Mesodermal cell (in vitro differentiated cells): ENCODE measurements at regions not wholly inside any gene's neighbourhood (a gene's known extent, or its start where the extent isn't known, plus 50 kb on each side); places are given as distances from the start of the nearest gene placed in this dataset.

Source experiments
- H3K27ac ChIP-seq: 2 replicates; pipeline ENCODE4 v1.7.0; 2013; ENCODE audit warnings: mild to moderate bottlenecking, low read depth, low read length, moderate library complexity; ENCODE audit not compliant: severe bottlenecking
- H3K36me3 ChIP-seq: 2 replicates; pipeline ENCODE4 v1.7.1; 2013; ENCODE audit warnings: mild to moderate bottlenecking, low read length, moderate library complexity; ENCODE audit not compliant: control insufficient read depth, insufficient read depth
- H3K4me1 ChIP-seq: one replicate; pipeline ENCODE4 v1.7.1; 2013; ENCODE audit warnings: mild to moderate bottlenecking, low read length; ENCODE audit not compliant: insufficient read depth, control insufficient read depth, poor library complexity, severe bottlenecking
- H3K4me3 ChIP-seq: 2 replicates; pipeline ENCODE4 v1.7.0; 2013; ENCODE audit warnings: low read length, control low read depth, mild to moderate bottlenecking; ENCODE audit not compliant: insufficient read depth, poor library complexity, severe bottlenecking; ENCODE audit errors: extremely low read depth
- H3K9me3 ChIP-seq: 2 replicates; pipeline ENCODE4 v1.7.1; 2013; ENCODE audit warnings: mild to moderate bottlenecking, low read length, moderate library complexity; ENCODE audit not compliant: control insufficient read depth
- WGBS, 2 experiments: methylation state at CpG; one replicate each; pipeline ENCODE4 v1.1.5; 2013; ENCODE audit warnings: missing lambda C conversion rate in 2 of 2; ENCODE audit not compliant: insufficient coverage in 2 of 2; 5-methylcytosine and 5-hydroxymethylcytosine counted together

DNA sequence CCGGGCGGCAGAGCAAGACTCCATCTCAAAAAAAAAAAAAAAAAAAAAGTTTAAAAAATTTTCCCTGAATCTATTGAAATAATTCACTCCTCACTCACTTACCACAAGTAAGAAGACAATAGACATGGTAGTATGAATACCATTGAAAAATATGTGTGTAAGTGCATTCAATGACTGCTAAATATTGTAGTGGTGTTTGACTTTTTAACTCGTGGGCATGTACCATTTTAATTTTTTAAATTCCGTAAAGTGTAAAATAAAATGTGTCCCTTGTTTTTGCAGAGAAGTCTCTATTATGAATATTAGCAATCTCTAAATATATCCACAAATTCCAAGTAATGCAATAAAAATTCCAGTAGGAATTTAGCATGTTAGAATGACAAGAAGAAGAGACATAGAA, 134.1 kb downstream of the COPS8 start:
- Histone ChIP-seq H3K4me3 (no peak overlapping the region), H3K9me3 (no peaks in the 10 kb centered on the region), H3K4me1 (no peaks in the 10 kb centered on the region), H3K27ac (no peak overlapping the region), H3K36me3 (no peaks in the 10 kb centered on the region)
- 80% methylated on average over 1 of the region's 4 CpGs; no CpG with 5 or more reads in 1 of the 2 experiments for WGBS, 2 experiments

DNA sequence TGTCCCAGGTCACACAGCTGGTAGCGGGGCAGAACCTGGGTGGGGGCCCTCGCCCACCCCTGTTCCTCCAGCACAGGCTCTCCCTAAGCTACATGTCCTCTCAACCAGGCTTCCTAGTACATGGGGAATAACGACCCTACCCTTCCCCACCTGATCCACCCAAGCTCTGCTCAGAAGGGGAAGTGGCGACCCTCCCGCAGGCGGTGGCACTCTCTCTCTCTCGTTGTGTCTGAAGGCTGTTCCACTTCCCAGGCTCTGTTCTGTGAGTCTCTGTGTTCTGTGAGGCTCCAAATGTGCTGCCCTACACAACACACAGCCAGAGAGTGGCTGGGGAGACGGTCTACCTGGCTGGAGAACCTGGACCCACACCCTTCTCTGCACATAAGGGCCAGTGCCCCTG, 135.8 kb downstream of the COPS8 start:
- H3K9me3 ChIP-seq: no peaks in the 10 kb centered on the region
- H3K4me3 ChIP-seq: no peak overlapping the region
- WGBS, 2 experiments: 88 to 92% methylated on average over 6 to 7 of the region's 8 CpGs
- no peaks in the 10 kb centered on the region for H3K4me1 ChIP-seq
- H3K27ac ChIP-seq: no peak overlapping the region
- no peaks in the 10 kb centered on the region for H3K36me3 ChIP-seq

DNA sequence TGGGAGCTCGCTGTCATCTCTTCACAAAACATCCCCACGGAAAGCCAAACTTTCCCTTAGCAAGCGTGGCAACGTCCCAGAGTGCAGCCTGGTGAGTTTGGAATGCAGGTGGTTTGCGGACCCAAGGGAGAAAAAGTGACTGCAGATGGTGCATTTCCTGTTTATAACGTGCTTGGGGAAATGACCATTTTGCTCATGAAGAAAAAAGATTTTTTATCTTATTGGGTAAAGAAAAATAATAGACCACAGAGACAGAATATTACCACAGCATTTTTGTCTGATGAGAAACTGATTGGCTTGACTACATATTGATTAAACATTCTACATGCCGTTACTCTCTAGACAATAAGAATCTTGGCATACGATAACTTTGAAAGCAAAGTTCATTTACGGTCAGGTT, 136.5 kb downstream of the COPS8 start:
- no peaks in the 10 kb centered on the region for H3K36me3 ChIP-seq
- H3K4me3 ChIP-seq: no peak overlapping the region
- WGBS, 2 experiments: 90 to 92% methylated on average over 4 to 6 of the region's 9 CpGs
- no peaks in the 10 kb centered on the region for H3K9me3 ChIP-seq
- H3K4me1 ChIP-seq: no peaks in the 10 kb centered on the region
- no peak overlapping the region for H3K27ac ChIP-seq

DNA sequence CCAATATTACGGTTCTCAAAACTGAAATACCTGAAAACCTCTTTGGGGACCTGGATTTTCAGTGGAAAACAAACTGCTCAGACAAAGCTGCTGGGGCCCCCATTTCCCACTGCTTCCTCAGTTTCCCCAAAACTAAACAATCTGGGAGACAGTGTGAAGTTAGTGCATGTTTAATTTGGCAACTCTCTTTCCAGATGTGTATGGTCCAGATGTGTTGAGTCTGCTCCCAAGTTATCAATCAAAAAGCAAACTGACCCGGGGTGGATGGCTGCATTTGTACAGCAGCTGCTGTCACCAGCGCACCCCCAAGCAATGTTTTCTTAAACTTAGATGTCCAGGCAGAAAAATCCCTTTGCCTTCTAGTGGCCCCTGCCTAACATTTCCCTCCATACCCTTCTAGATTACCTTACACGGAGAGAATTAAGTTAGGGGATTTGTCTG, 136.9 kb downstream of the COPS8 start:
- Histone ChIP-seq H3K27ac (no peak overlapping the region), H3K9me3 (no peaks in the 10 kb centered on the region), H3K36me3 (no peaks in the 10 kb centered on the region), H3K4me1 (peaks cover 3% of the 10 kb centered on the region), H3K4me3 (no peak overlapping the region)
- WGBS, 2 experiments: 100% methylated on average over 2 to 3 of the region's 4 CpGs

DNA sequence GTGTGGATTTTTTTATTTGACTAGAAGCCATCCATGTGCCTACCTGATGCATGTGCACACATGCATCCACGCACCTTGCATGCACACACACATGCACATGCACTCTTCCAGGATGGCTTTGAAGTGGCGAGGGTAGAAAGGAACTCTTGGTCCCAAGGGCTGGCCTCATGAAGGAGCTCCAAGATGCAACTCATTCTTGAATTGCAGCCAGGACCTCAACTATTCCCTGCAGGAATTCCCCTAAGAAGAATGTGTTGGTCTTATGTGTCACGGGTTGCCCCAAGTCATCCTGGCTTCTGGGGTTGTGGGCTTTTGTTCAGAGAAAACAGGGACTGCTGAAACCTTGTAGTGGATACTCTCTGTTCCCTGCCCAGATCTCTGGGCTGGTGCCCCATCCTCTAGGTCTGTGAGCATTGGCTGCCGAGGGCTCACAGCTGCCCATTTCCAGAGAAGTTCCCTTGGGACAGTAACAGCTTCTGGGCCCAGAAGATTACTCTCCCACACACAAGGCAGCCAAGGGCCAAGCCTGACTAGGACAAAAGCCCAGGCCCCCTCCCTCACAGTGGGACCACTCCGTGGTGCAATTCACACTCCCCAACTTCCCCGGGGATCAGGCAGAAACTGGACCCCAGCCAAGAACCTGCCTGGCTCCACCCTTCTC, 137.6 kb downstream of the COPS8 start:
- H3K4me1 ChIP-seq: peaks cover 9% of the 10 kb centered on the region
- no peak overlapping the region for H3K27ac ChIP-seq
- 77 to 81% methylated on average over 4 to 5 of the region's 6 CpGs for WGBS, 2 experiments
- no peaks in the 10 kb centered on the region for H3K36me3 ChIP-seq
- no peaks in the 10 kb centered on the region for H3K9me3 ChIP-seq
- H3K4me3 ChIP-seq: no peak overlapping the region

DNA sequence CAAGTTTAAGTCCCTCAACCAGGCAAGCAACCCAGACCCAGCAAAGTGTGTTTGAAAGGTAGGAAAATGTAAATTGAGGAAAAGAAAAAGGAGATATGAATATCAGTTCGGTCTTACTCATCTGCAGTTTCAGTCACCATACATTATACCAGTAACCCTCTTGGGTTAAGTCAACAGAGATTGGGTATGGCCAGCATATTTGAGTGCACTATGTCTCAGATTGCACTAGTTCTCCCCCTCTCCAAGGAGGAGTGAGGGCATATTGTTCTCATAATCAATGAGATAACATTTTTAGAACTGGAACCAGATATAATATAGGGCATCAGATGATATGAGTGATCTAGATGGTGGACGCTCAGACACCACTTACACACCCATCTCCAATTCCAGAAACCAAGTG, 141.5 kb downstream of the COPS8 start:
- no peaks in the 10 kb centered on the region for H3K36me3 ChIP-seq
- peaks cover 14% of the 10 kb centered on the region for H3K4me1 ChIP-seq
- H3K9me3 ChIP-seq: no peaks in the 10 kb centered on the region
- WGBS, 2 experiments: 100% methylated on average over 1 of the region's 2 CpGs; no CpG with 5 or more reads in 1 of the 2 experiments
- H3K27ac ChIP-seq: peak overlapping the region; percentile 29
- no peak overlapping the region for H3K4me3 ChIP-seq

DNA sequence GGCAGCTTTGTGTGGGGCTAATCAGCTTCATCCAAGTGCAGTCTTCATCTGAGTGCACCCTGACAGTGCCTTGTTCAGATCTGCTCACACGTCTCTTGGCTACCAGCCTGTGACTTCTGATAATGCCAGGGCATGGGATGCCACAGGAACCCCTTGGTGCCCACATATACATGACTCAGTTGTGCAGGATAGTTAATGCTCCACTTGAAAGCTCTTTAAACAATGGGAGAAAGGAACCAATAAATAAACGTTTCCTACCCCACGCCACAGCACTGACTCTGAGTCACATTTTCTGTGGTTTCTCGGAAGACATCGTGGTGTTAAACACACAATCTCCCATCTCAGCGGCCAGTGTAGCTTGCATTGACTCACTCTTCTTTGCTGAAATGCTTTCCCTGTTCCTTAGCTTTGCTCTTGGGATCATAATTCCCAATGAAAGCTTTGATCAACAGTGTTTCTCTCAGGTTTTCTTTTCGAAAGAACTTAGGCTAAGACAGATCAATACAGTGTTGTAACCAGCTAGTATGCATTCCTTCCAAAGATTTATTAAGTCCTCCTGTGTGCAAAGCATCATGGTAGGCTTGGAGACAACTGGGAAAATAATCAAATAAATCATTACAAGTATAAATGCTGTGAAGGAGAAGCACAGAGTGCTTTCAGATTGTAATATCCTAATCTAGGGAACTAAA, 142.0 kb downstream of the COPS8 start:
- Histone ChIP-seq H3K27ac (peak overlapping the region; percentile 38), H3K4me1 (peaks cover 14% of the 10 kb centered on the region)

DNA sequence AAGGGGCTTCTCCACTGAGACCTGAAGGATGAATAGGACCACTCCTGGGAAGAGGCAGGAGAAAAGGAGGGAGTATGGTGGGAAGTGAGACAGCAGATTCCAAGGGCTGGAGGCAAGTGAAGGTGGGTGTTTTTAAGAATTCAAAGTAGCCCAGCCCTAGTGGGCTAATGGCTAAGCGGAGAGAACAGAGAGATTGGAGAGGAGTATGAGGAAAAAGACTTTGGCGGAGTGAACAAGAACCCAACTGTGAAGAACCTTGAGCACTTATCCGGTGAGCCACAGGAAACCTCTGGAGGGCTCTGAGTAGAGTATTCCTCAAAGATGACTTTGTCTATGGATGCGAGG, 142.6 kb downstream of the COPS8 start:
- peak overlapping the region; percentile 38 for H3K27ac ChIP-seq
- no peaks in the 10 kb centered on the region for H3K9me3 ChIP-seq
- WGBS, 2 experiments: 94 to 100% methylated on average over 4 of the region's 4 CpGs
- no peak overlapping the region for H3K4me3 ChIP-seq
- H3K4me1 ChIP-seq: peaks cover 14% of the 10 kb centered on the region
- no peaks in the 10 kb centered on the region for H3K36me3 ChIP-seq

More for the DNA sequence above, 142.0 kb downstream of the COPS8 start:
- Histone ChIP-seq H3K9me3 (no peaks in the 10 kb centered on the region), H3K4me3 (no peak overlapping the region), H3K36me3 (no peaks in the 10 kb centered on the region)
- WGBS, 2 experiments: 68 to 72% methylated on average over 7 of the region's 7 CpGs

DNA sequence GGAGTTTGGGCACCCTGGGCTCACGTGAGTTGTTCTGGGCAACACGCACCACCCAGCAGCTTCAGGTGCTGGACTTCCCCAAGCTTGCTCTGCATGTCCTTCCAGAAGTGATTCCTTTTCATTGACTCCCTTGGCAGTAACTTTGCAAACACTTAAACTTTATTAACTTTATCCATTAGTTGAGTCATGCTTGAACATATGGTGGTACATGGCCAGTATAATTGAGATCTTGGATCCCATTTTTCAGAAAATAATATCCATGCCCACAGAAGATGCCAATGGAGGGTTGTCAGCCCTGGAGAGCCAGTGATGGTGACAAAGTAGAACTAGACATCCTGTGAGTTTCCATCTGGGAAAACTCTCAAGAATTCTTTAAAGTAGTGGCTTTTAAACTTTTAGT, 144.2 kb downstream of the COPS8 start:
- no peaks in the 10 kb centered on the region for H3K36me3 ChIP-seq
- no peaks in the 10 kb centered on the region for H3K9me3 ChIP-seq
- no peak overlapping the region for H3K4me3 ChIP-seq
- whole genome bisulfite sequencing, 2 experiments: 91% methylated on average over 2 of the region's 2 CpGs; no CpG with 5 or more reads in 1 of the 2 experiments
- H3K27ac ChIP-seq: no peak overlapping the region
- H3K4me1 ChIP-seq: peaks cover 14% of the 10 kb centered on the region

DNA sequence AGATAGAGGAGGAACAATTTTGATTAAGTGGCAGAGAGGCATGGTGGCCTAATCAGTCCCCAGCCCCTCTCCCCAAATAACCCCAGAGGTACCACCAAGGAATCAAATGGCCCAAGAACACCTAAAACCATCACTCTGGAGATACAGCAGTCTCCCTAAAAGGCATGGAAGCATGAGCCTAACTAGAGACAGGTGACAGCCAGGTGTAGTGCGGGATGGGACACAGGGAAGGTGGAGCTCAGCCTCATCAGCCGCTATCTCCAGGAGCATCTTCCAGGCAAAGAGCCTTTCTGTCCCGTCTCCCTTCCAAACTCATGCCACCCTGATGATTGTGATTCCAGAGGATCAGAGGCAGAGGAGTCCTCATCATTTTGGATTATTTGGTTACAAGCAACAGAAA, 144.7 kb downstream of the COPS8 start:
- no peaks in the 10 kb centered on the region for H3K36me3 ChIP-seq
- no peaks in the 10 kb centered on the region for H3K9me3 ChIP-seq
- peaks cover 14% of the 10 kb centered on the region for H3K4me1 ChIP-seq
- no peak overlapping the region for H3K4me3 ChIP-seq
- H3K27ac ChIP-seq: no peak overlapping the region
- 93 to 100% methylated on average over 1 to 2 of the region's 3 CpGs for WGBS, 2 experiments

DNA sequence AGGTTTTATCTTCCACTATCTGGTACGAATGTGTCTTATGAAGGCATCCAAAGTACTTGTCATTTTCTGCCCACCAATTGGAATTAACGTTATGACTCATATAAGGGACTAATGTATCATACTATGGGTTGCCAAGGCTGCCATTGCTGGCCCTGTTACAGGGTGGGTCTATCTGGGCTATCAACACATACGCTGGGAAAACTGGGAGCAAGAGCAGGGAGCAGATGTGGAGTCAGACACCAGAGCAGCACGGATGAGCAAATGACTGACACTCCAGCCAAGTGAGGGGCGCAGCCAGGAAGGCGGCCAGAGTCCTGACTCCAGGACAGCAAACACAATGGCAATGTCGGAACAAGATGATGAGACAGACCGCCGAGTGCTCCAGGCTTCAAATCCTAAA, 145.9 kb downstream of the COPS8 start:
- Histone ChIP-seq H3K9me3 (no peaks in the 10 kb centered on the region), H3K36me3 (no peaks in the 10 kb centered on the region), H3K4me1 (peaks cover 14% of the 10 kb centered on the region), H3K4me3 (no peak overlapping the region), H3K27ac (no peak overlapping the region)
- 93 to 95% methylated on average over 8 of the region's 9 CpGs for WGBS, 2 experiments
